Liver (tissue), 7 donors: ENCODE measurements at regions not wholly inside any gene's neighbourhood (a gene's known extent, or its start where the extent isn't known, plus 50 kb on each side); places are given as distances from the start of the nearest gene placed in this dataset.

ENCODE experiments used
- DNase-seq: peaks from one replicate; pipeline ENCODE4 v3.0.0-alpha.2; 2017; ENCODE audit warnings: low spot score
- H3K27ac ChIP-seq, 2 donors: one replicate each; pipeline ENCODE4 v1.7.0; 2013; ENCODE audit warnings: inconsistent platforms in 2 of 2, low read length in 2 of 2, control low read depth in 1 of 2, low read depth in 1 of 2, mild to moderate bottlenecking in 1 of 2
- H3K27me3 ChIP-seq, 4 donors: one replicate each; pipeline versions ENCODE4 v1.6.1 to v1.7.0; 2013; ENCODE audit warnings: low read length in 3 of 4, inconsistent platforms in 1 of 4, mild to moderate bottlenecking in 1 of 4, moderate library complexity in 1 of 4; ENCODE audit not compliant: control insufficient read depth in 4 of 4, insufficient read depth in 4 of 4
- H3K36me3 ChIP-seq, 4 donors: one replicate each; pipeline versions ENCODE4 v1.6.1 to v1.7.0; 2013; ENCODE audit warnings: low read length in 3 of 4, mild to moderate bottlenecking in 3 of 4, low read depth in 1 of 4, moderate library complexity in 1 of 4; ENCODE audit not compliant: control insufficient read depth in 4 of 4, insufficient read depth in 3 of 4
- H3K4me1 ChIP-seq, 4 donors: one replicate each; pipeline versions ENCODE4 v1.6.1 to v1.7.0; 2013; ENCODE audit warnings: low read length in 3 of 4, mild to moderate bottlenecking in 3 of 4, moderate library complexity in 1 of 4; ENCODE audit not compliant: control insufficient read depth in 4 of 4, insufficient read depth in 4 of 4
- H3K4me3 ChIP-seq, 3 donors: one replicate each; pipeline versions ENCODE4 v1.6.1 to v1.7.0; 2013; ENCODE audit warnings: low read length in 3 of 3, control low read depth in 1 of 3, low read depth in 1 of 3, mild to moderate bottlenecking in 1 of 3
- H3K9ac ChIP-seq, 2 donors: one replicate each; pipeline ENCODE4 v1.7.0; 2013; ENCODE audit warnings: low read length in 2 of 2, mild to moderate bottlenecking in 2 of 2, moderate library complexity in 2 of 2, control low read depth in 1 of 2, low read depth in 1 of 2
- H3K9me3 ChIP-seq, 4 donors: one replicate each; pipeline versions ENCODE4 v1.6.1 to v1.7.0; 2013; ENCODE audit warnings: low read length in 3 of 4; ENCODE audit not compliant: control insufficient read depth in 4 of 4
- ATF3 ChIP-seq: IDR thresholded peaks from 2 replicates; pipeline ENCODE4 v1.6.1; 2016; ENCODE audit warnings: antibody characterized with exemption
- EGR1 ChIP-seq, 2 donors: IDR thresholded peaks; 2 replicates each; pipeline ENCODE4 v1.6.1; 2016 to 2018; ENCODE audit warnings: antibody characterized with exemption in 2 of 2, low read depth in 2 of 2
- FOXA1 ChIP-seq: IDR thresholded peaks from 2 replicates; pipeline ENCODE4 v1.6.1; 2016; ENCODE audit warnings: antibody characterized with exemption
- FOXA2 ChIP-seq: IDR thresholded peaks from 2 replicates; pipeline ENCODE4 v1.6.1; 2016; ENCODE audit warnings: antibody characterized with exemption
- GABPA ChIP-seq, 2 donors: IDR thresholded peaks in 1 of 2; conservative IDR thresholded peaks in 1 of 2; 2 replicates each; pipeline ENCODE4 v1.6.1; 2016; ENCODE audit warnings: antibody characterized with exemption in 2 of 2, mild to moderate bottlenecking in 1 of 2, moderate library complexity in 1 of 2
- HNF4A ChIP-seq, 2 donors: conservative IDR thresholded peaks; 2 replicates each; pipeline ENCODE4 v1.6.1; 2016; ENCODE audit warnings: antibody characterized with exemption in 2 of 2, mild to moderate bottlenecking in 2 of 2
- MAX ChIP-seq: IDR thresholded peaks from 2 replicates; pipeline ENCODE4 v1.6.1; 2016; ENCODE audit warnings: antibody characterized with exemption
- NR2F2 ChIP-seq: IDR thresholded peaks from 2 replicates; pipeline ENCODE4 v1.6.1; 2016; ENCODE audit warnings: antibody characterized with exemption
- REST ChIP-seq: IDR thresholded peaks from 2 replicates; pipeline ENCODE4 v1.6.1; 2016; ENCODE audit warnings: antibody characterized with exemption, mild to moderate bottlenecking
- RXRA ChIP-seq, 2 donors: IDR thresholded peaks; 2 replicates each; pipeline ENCODE4 v1.6.1; 2017 to 2018; ENCODE audit warnings: antibody characterized with exemption in 2 of 2, mild to moderate bottlenecking in 1 of 2
- TAF1 ChIP-seq: conservative IDR thresholded peaks from 2 replicates; pipeline ENCODE4 v1.6.1; 2016; ENCODE audit warnings: antibody characterized with exemption, mild to moderate bottlenecking
- YY1 ChIP-seq: IDR thresholded peaks from 2 replicates; pipeline ENCODE4 v1.6.1; 2016; ENCODE audit warnings: antibody characterized with exemption, mild to moderate bottlenecking
- ZBTB33 ChIP-seq: IDR thresholded peaks from 2 replicates; pipeline ENCODE4 v1.6.1; 2016; ENCODE audit warnings: antibody characterized with exemption
- WGBS: extraction: QIAGEN DNeasy Blood & Tissue Kit; methylation state at CpG from one replicate; pipeline ENCODE4 v1.1.7; 2013; 5-methylcytosine and 5-hydroxymethylcytosine counted together
- donor health status: healthy.
- donor health status: healthy.
- donor health status: healthy.
- donor health status: healthy.

- H3K27me3 ChIP-seq = no peaks in the 10 kb centered on the region
- TF ChIP-seq RXRA (IDR thresholded peaks at IDR 0.05) (peak; percentile 6 to 19), MAX (no peak)
- 18% methylated on average over 2 of the region's 2 CpGs for WGBS
- H3K9ac ChIP-seq = no peak overlapping the region
- no peak for DNase-seq
- H3K9me3 ChIP-seq = no peaks in the 10 kb centered on the region
- H3K36me3 ChIP-seq = no peaks in the 10 kb centered on the region
- H3K4me3 ChIP-seq = no peak overlapping the region
- peaks cover 0 to 4% (median 0%) of the 10 kb centered on the region in 4 donors for H3K4me1 ChIP-seq
- no peak overlapping the region for H3K27ac ChIP-seq
These were observed 90.7 kb downstream of the RPE65 start for GRCh38 chr1:68359045-68359444.

- no peak overlapping the region for H3K9ac ChIP-seq
- WGBS = 54% methylated on average over 4 of the region's 4 CpGs
These were observed 91.3 kb downstream of the RPE65 start for GRCh38 chr1:68358439-68358838.

GRCh38 chr1:68355614-68356013 is 94.1 kb downstream of the RPE65 start:
- no peak for DNase-seq
- H3K36me3 ChIP-seq = no peaks in the 10 kb centered on the region
- 83% methylated on average over 3 of the region's 3 CpGs for WGBS
- TF ChIP-seq ATF3 = no peak
- TF ChIP-seq FOXA1 = no peak
- no peak for TF ChIP-seq MAX
- TF ChIP-seq TAF1 = no peak
- no peak for TF ChIP-seq NR2F2
- TF ChIP-seq ZBTB33 = no peak
- no peak for TF ChIP-seq GABPA (IDR thresholded peaks at IDR 0.05 in 1 of 2, conservative IDR thresholded peaks at IDR 0.05 in 1 of 2)
- TF ChIP-seq RXRA (IDR thresholded peaks at IDR 0.05) = no peak
- no peak for TF ChIP-seq HNF4A (conservative IDR thresholded peaks at IDR 0.05)
- no peak for TF ChIP-seq REST
- TF ChIP-seq YY1 = no peak

More at GRCh38 chr1:68358439-68358838, 91.3 kb downstream of the RPE65 start:
- DNase-seq = no peak
- no peaks in the 10 kb centered on the region for H3K27me3 ChIP-seq
- no peaks in the 10 kb centered on the region for H3K9me3 ChIP-seq
- peaks cover 0 to 4% (median 0%) of the 10 kb centered on the region in 4 donors for H3K4me1 ChIP-seq
- TF ChIP-seq HNF4A (conservative IDR thresholded peaks at IDR 0.05) = no peak
- no peak for TF ChIP-seq ATF3
- no peak for TF ChIP-seq YY1
- no peak for TF ChIP-seq ZBTB33
- TF ChIP-seq GABPA (IDR thresholded peaks at IDR 0.05 in 1 of 2, conservative IDR thresholded peaks at IDR 0.05 in 1 of 2) = no peak
- TF ChIP-seq FOXA2 = no peak
- no peak for TF ChIP-seq TAF1
- no peak for TF ChIP-seq EGR1 (IDR thresholded peaks at IDR 0.05; ENCODE audit: low read depth in 2 of 2)
- no peak overlapping the region for H3K27ac ChIP-seq
- H3K4me3 ChIP-seq = no peak overlapping the region
- no peaks in the 10 kb centered on the region for H3K36me3 ChIP-seq

More at GRCh38 chr1:68355614-68356013, 94.1 kb downstream of the RPE65 start:
- Histone ChIP-seq H3K27me3 (no peaks in the 10 kb centered on the region), H3K4me1 (peaks cover 0 to 4% (median 0%) of the 10 kb centered on the region in 4 donors), H3K9ac (no peak overlapping the region), H3K27ac (no peak overlapping the region), H3K9me3 (no peaks in the 10 kb centered on the region), H3K4me3 (no peak overlapping the region)
